ENCODE measurements at regions not wholly inside any gene's neighbourhood (a gene's known extent, or its start where the extent isn't known, plus 50 kb on each side); places are given as distances from the start of the nearest gene placed in this dataset.
"Not testable (repeated sequence)": the region's sequence is repeated elsewhere in the genome, so short reads cannot be mapped to it uniquely, and the experiment has no call there.

GRCh38 chr6:20263059-20263458, 50.8 kb upstream of the MBOAT1 start:
- no peak for DNase-seq

GRCh38 chr6:20265842-20266241, 53.6 kb upstream of the MBOAT1 start:
- DNase-seq = no peak

- no peak for DNase-seq
These were observed 54.8 kb upstream of the MBOAT1 start for GRCh38 chr6:20266851-20267608.

- DNase-seq = no peak
These were observed 56.9 kb upstream of the MBOAT1 start for GRCh38 chr6:20269181-20269580.

GRCh38 chr6:20271818-20272217, 59.5 kb upstream of the MBOAT1 start:
- DNase-seq = no peak

- no peak for DNase-seq
These were observed 61.9 kb upstream of the MBOAT1 start for GRCh38 chr6:20274137-20274536.

GRCh38 chr6:20275837-20276236, 63.6 kb upstream of the MBOAT1 start:
- DNase-seq = not testable (repeated sequence)

- DNase-seq = not testable (repeated sequence)
These were observed 65.5 kb upstream of the MBOAT1 start for GRCh38 chr6:20277724-20278123.

GRCh38 chr6:20279051-20279450, 66.8 kb upstream of the MBOAT1 start:
- no peak for DNase-seq

- DNase-seq = no peak
These were observed 67.5 kb upstream of the MBOAT1 start for GRCh38 chr6:20279608-20280287.

GRCh38 chr6:20280288-20280621, 68.0 kb upstream of the MBOAT1 start:
- DNase-seq = no peak

- no peak for DNase-seq
These were observed 72.4 kb upstream of the MBOAT1 start for GRCh38 chr6:20284672-20285071.

- no peak for DNase-seq
These were observed 74.8 kb upstream of the MBOAT1 start for GRCh38 chr6:20286968-20287565.

GRCh38 chr6:20291764-20292580, 79.7 kb upstream of the MBOAT1 start:
- DNase-seq = peak; percentile 69

GRCh38 chr6:20292905-20293304, 80.6 kb upstream of the MBOAT1 start:
- no peak for DNase-seq

- no peak for DNase-seq
These were observed 89.0 kb upstream of the MBOAT1 start for GRCh38 chr6:20301256-20301655.

- DNase-seq = no peak
These were observed 89.9 kb upstream of the MBOAT1 start for GRCh38 chr6:20302168-20302567.

- DNase-seq = no peak
These were observed 90.5 kb upstream of the MBOAT1 start for GRCh38 chr6:20302702-20303251.

GRCh38 chr6:20306491-20306890, 94.2 kb upstream of the MBOAT1 start:
- no peak for DNase-seq

GRCh38 chr6:20309186-20309585, 92.5 kb upstream of the E2F3 start:
- DNase-seq = no peak

GRCh38 chr6:20310185-20310584, 91.5 kb upstream of the E2F3 start:
- DNase-seq = no peak

- DNase-seq = no peak
These were observed 89.1 kb upstream of the E2F3 start for GRCh38 chr6:20312606-20313005.

GRCh38 chr6:20313051-20313450, 88.6 kb upstream of the E2F3 start:
- DNase-seq = no peak
